ENCODE measurements at regions not wholly inside any gene's neighbourhood (a gene's known extent, or its start where the extent isn't known, plus 50 kb on each side); places are given as distances from the start of the nearest gene placed in this dataset.

GRCh38 chr12:114611145-114612018, 72.6 kb downstream of the TBX3 start:
- intact Hi-C loops (cut with micrococcal nuclease; ENCODE audit: unreplicated experiment): no loop called here
- no peak overlapping the region for H3K4me3 ChIP-seq (ENCODE audit: low read depth, low read length, poor library complexity, severe bottlenecking)
- H3K4me1 ChIP-seq (ENCODE audit: insufficient read depth, low read length, poor library complexity, severe bottlenecking): no peaks in the 10 kb centered on the region
- H3K4me2 ChIP-seq (ENCODE audit: low read length): no peak overlapping the region
- CTCF ChIA-PET (ENCODE audit: unreplicated experiment): interaction anchor here (0.5 kb wide), 1 partner anchor 784 kb away, joined by 5 read pairs; no protein-coding TSS in a partner anchor
- H3K79me2 ChIP-seq (ENCODE audit: insufficient read depth, low read depth, low read length): no peaks in the 10 kb centered on the region
- H3K36me3 ChIP-seq (ENCODE audit: insufficient read depth, low read length): no peaks in the 10 kb centered on the region
- no peaks in the 10 kb centered on the region for H4K20me1 ChIP-seq (ENCODE audit: insufficient read depth, low read length)
- no peak overlapping the region for H2AFZ ChIP-seq (ENCODE audit: low read length)
- no peak for DNase-seq (ENCODE audit: low spot score)
- TF ChIP-seq, protein P1, sequence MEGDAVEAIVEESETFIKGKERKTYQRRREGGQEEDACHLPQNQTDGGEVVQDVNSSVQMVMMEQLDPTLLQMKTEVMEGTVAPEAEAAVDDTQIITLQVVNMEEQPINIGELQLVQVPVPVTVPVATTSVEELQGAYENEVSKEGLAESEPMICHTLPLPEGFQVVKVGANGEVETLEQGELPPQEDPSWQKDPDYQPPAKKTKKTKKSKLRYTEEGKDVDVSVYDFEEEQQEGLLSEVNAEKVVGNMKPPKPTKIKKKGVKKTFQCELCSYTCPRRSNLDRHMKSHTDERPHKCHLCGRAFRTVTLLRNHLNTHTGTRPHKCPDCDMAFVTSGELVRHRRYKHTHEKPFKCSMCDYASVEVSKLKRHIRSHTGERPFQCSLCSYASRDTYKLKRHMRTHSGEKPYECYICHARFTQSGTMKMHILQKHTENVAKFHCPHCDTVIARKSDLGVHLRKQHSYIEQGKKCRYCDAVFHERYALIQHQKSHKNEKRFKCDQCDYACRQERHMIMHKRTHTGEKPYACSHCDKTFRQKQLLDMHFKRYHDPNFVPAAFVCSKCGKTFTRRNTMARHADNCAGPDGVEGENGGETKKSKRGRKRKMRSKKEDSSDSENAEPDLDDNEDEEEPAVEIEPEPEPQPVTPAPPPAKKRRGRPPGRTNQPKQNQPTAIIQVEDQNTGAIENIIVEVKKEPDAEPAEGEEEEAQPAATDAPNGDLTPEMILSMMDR (conservative IDR thresholded peaks at IDR 0.05; ENCODE audit: low read length): no peak
- no peak for TF ChIP-seq EZH2phosphoT487 (IDR thresholded peaks at IDR 0.05; ENCODE audit: borderline replicate concordance, low read depth, low read length)
- no peaks in the 10 kb centered on the region for H3K9me2 ChIP-seq (ENCODE audit: insufficient read depth, low read length)
- H3K9me3 ChIP-seq (ENCODE audit: low read length): no peaks in the 10 kb centered on the region
- POLR2A ChIA-PET: interaction anchor here (0.6 kb wide), 2 partner anchors 15 to 1268 kb away, joined by 3 to 4 read pairs; no protein-coding TSS in a partner anchor
- no TSS peak for BruUV-seq (replicated peaks)
- H3K27ac ChIP-seq (ENCODE audit: low read depth, low read length, poor library complexity, severe bottlenecking): no peak overlapping the region

DNA sequence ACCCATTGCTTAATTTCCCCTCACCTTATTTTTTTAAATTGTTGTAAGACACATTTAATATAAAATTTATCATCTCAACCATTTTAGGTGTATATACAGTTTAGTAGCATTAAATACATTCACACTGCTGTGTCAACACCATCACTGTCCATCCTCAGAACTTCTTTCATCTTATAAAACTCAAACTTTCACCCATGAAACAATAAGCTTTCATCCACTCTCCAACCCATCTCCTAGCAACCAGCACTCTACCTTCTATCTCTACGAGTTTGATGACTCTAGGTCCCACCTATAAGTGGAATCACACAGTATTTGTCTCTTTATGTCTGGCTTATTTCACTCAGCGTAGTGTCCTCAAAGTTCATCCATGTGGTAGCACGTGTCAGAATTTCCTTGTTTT, 75.5 kb downstream of the TBX3 start:
- CTCF ChIA-PET (ENCODE audit: unreplicated experiment): no interaction called here
- H3K79me2 ChIP-seq (ENCODE audit: insufficient read depth, low read depth, low read length): no peaks in the 10 kb centered on the region
- H2AFZ ChIP-seq (ENCODE audit: low read length): no peak overlapping the region
- intact Hi-C loops (cut with micrococcal nuclease; ENCODE audit: unreplicated experiment): no loop called here
- DNase-seq (ENCODE audit: low spot score): no peak
- TF ChIP-seq, protein P1 (conservative IDR thresholded peaks at IDR 0.05; ENCODE audit: low read length): no peak
- TF ChIP-seq EZH2phosphoT487 (IDR thresholded peaks at IDR 0.05; ENCODE audit: borderline replicate concordance, low read depth, low read length): no peak
- H3K4me3 ChIP-seq (ENCODE audit: low read depth, low read length, poor library complexity, severe bottlenecking): no peak overlapping the region
- H3K27ac ChIP-seq (ENCODE audit: low read depth, low read length, poor library complexity, severe bottlenecking): no peak overlapping the region
- H4K20me1 ChIP-seq (ENCODE audit: insufficient read depth, low read length): no peaks in the 10 kb centered on the region
- H3K9me3 ChIP-seq (ENCODE audit: low read length): no peaks in the 10 kb centered on the region
- H3K36me3 ChIP-seq (ENCODE audit: insufficient read depth, low read length): no peaks in the 10 kb centered on the region
- POLR2A ChIA-PET: interaction anchor here (0.6 kb wide), 1 partner anchor 261 kb away, joined by 3 read pairs; no protein-coding TSS in a partner anchor
- no peak overlapping the region for H3K4me2 ChIP-seq (ENCODE audit: low read length)
- BruUV-seq (replicated peaks): no TSS peak
- no peaks in the 10 kb centered on the region for H3K9me2 ChIP-seq (ENCODE audit: insufficient read depth, low read length)
- H3K4me1 ChIP-seq (ENCODE audit: insufficient read depth, low read length, poor library complexity, severe bottlenecking): no peaks in the 10 kb centered on the region

- H3K4me2 ChIP-seq (ENCODE audit: low read length): no peak overlapping the region
- H3K79me2 ChIP-seq (ENCODE audit: insufficient read depth, low read depth, low read length): no peaks in the 10 kb centered on the region
- TF ChIP-seq EZH2phosphoT487 (IDR thresholded peaks at IDR 0.05; ENCODE audit: borderline replicate concordance, low read depth, low read length): no peak
- TF ChIP-seq, protein P1 (conservative IDR thresholded peaks at IDR 0.05; ENCODE audit: low read length): no peak
- intact Hi-C loops (cut with micrococcal nuclease; ENCODE audit: unreplicated experiment): no loop called here
- no peak overlapping the region for H3K27ac ChIP-seq (ENCODE audit: low read depth, low read length, poor library complexity, severe bottlenecking)
- H3K9me2 ChIP-seq (ENCODE audit: insufficient read depth, low read length): no peaks in the 10 kb centered on the region
- POLR2A ChIA-PET: no interaction called here
- H4K20me1 ChIP-seq (ENCODE audit: insufficient read depth, low read length): no peaks in the 10 kb centered on the region
- no peaks in the 10 kb centered on the region for H3K9me3 ChIP-seq (ENCODE audit: low read length)
- no peak for DNase-seq (ENCODE audit: low spot score)
- H2AFZ ChIP-seq (ENCODE audit: low read length): no peak overlapping the region
- CTCF ChIA-PET (ENCODE audit: unreplicated experiment): no interaction called here
- no TSS peak for BruUV-seq (replicated peaks)
- H3K4me3 ChIP-seq (ENCODE audit: low read depth, low read length, poor library complexity, severe bottlenecking): no peak overlapping the region
- no peaks in the 10 kb centered on the region for H3K4me1 ChIP-seq (ENCODE audit: insufficient read depth, low read length, poor library complexity, severe bottlenecking)
- no peaks in the 10 kb centered on the region for H3K36me3 ChIP-seq (ENCODE audit: insufficient read depth, low read length)
Observed at GRCh38 chr12:114605918-114606317, 78.1 kb downstream of the TBX3 start.
